ENCODE measurements at regions not wholly inside any gene's neighbourhood (a gene's known extent, or its start where the extent isn't known, plus 50 kb on each side); places are given as distances from the start of the nearest gene placed in this dataset.

GRCh38 chr3:105223815-105224214 is 142.9 kb upstream of the ALCAM start:
- intact Hi-C loops (cut with micrococcal nuclease): no loop called here
- Mint-ChIP-seq H3K27ac (no peak overlapping the region), H3K36me3 (ENCODE audit: low read depth) (no peaks in the 10 kb centered on the region), H3K9me3 (peaks cover 6% of the 10 kb centered on the region), H3K4me1 (ENCODE audit: low read depth) (no peaks in the 10 kb centered on the region), H3K27me3 (no peaks in the 10 kb centered on the region), H3K4me3 (no peak overlapping the region)

GRCh38 chr3:105228696-105229095 is 138.0 kb upstream of the ALCAM start:
- Mint-ChIP-seq H3K4me1 (ENCODE audit: low read depth) (peaks cover 5% of the 10 kb centered on the region), H3K27me3 (no peaks in the 10 kb centered on the region), H3K4me3 (no peak overlapping the region), H3K9me3 (peaks cover 10% of the 10 kb centered on the region), H3K36me3 (ENCODE audit: low read depth) (no peaks in the 10 kb centered on the region), H3K27ac (no peak overlapping the region)
- intact Hi-C loops (cut with micrococcal nuclease): no loop called here

GRCh38 chr3:105232553-105232952 is 134.2 kb upstream of the ALCAM start:
- H3K4me1 Mint-ChIP-seq (ENCODE audit: low read depth): peaks cover 10% of the 10 kb centered on the region
- peaks cover 2% of the 10 kb centered on the region for H3K27me3 Mint-ChIP-seq
- H3K4me3 Mint-ChIP-seq: no peak overlapping the region
- intact Hi-C loops (cut with micrococcal nuclease): no loop called here
- H3K27ac Mint-ChIP-seq: no peak overlapping the region
- H3K36me3 Mint-ChIP-seq (ENCODE audit: low read depth): no peaks in the 10 kb centered on the region
- H3K9me3 Mint-ChIP-seq: peaks cover 10% of the 10 kb centered on the region

- peaks cover 2% of the 10 kb centered on the region for H3K27me3 Mint-ChIP-seq
- no peak overlapping the region for H3K4me3 Mint-ChIP-seq
- H3K27ac Mint-ChIP-seq: no peak overlapping the region
- peaks cover 10% of the 10 kb centered on the region for H3K9me3 Mint-ChIP-seq
- no peaks in the 10 kb centered on the region for H3K36me3 Mint-ChIP-seq (ENCODE audit: low read depth)
- intact Hi-C loops (cut with micrococcal nuclease): no loop called here
- peaks cover 10% of the 10 kb centered on the region for H3K4me1 Mint-ChIP-seq (ENCODE audit: low read depth)
Observed at GRCh38 chr3:105233010-105233409, 133.7 kb upstream of the ALCAM start.

- Mint-ChIP-seq H3K27me3 (peaks cover 2% of the 10 kb centered on the region), H3K27ac (no peak overlapping the region), H3K4me1 (ENCODE audit: low read depth) (peaks cover 10% of the 10 kb centered on the region), H3K4me3 (no peak overlapping the region), H3K36me3 (ENCODE audit: low read depth) (no peaks in the 10 kb centered on the region), H3K9me3 (no peaks in the 10 kb centered on the region)
- intact Hi-C loops (cut with micrococcal nuclease): no loop called here
Observed at GRCh38 chr3:105235221-105235620, 131.5 kb upstream of the ALCAM start.

- Mint-ChIP-seq H3K36me3 (ENCODE audit: low read depth) (no peaks in the 10 kb centered on the region), H3K27ac (no peak overlapping the region), H3K4me3 (no peak overlapping the region), H3K9me3 (peaks cover 4% of the 10 kb centered on the region), H3K27me3 (peaks cover 2% of the 10 kb centered on the region), H3K4me1 (ENCODE audit: low read depth) (peaks cover 10% of the 10 kb centered on the region)
- intact Hi-C loops (cut with micrococcal nuclease): no loop called here
Observed at GRCh38 chr3:105235785-105236184, 130.9 kb upstream of the ALCAM start.

GRCh38 chr3:105238367-105238766 is 128.3 kb upstream of the ALCAM start:
- peaks cover 9% of the 10 kb centered on the region for H3K9me3 Mint-ChIP-seq
- no peak overlapping the region for H3K4me3 Mint-ChIP-seq
- peaks cover 10% of the 10 kb centered on the region for H3K4me1 Mint-ChIP-seq (ENCODE audit: low read depth)
- intact Hi-C loops (cut with micrococcal nuclease): no loop called here
- H3K27ac Mint-ChIP-seq: no peak overlapping the region
- H3K27me3 Mint-ChIP-seq: peaks cover 2% of the 10 kb centered on the region
- no peaks in the 10 kb centered on the region for H3K36me3 Mint-ChIP-seq (ENCODE audit: low read depth)

- Mint-ChIP-seq H3K27me3 (no peaks in the 10 kb centered on the region), H3K4me1 (ENCODE audit: low read depth) (peaks cover 5% of the 10 kb centered on the region), H3K4me3 (no peak overlapping the region), H3K27ac (no peak overlapping the region), H3K36me3 (ENCODE audit: low read depth) (no peaks in the 10 kb centered on the region), H3K9me3 (peaks cover 9% of the 10 kb centered on the region)
- intact Hi-C loops (cut with micrococcal nuclease): no loop called here
Observed at GRCh38 chr3:105243076-105243475, 123.6 kb upstream of the ALCAM start.

GRCh38 chr3:105246536-105246935 is 120.2 kb upstream of the ALCAM start:
- Mint-ChIP-seq H3K27ac (no peak overlapping the region), H3K36me3 (ENCODE audit: low read depth) (no peaks in the 10 kb centered on the region), H3K9me3 (peaks cover 16% of the 10 kb centered on the region), H3K27me3 (no peaks in the 10 kb centered on the region), H3K4me1 (ENCODE audit: low read depth) (peaks cover 5% of the 10 kb centered on the region), H3K4me3 (no peak overlapping the region)
- intact Hi-C loops (cut with micrococcal nuclease): no loop called here

- H3K4me3 Mint-ChIP-seq: no peak overlapping the region
- H3K27ac Mint-ChIP-seq: no peak overlapping the region
- no peaks in the 10 kb centered on the region for H3K27me3 Mint-ChIP-seq
Observed at GRCh38 chr3:105253225-105253624, 113.5 kb upstream of the ALCAM start.

GRCh38 chr3:105254154-105254553 is 112.6 kb upstream of the ALCAM start:
- H3K4me3 Mint-ChIP-seq: no peak overlapping the region
- peaks cover 19% of the 10 kb centered on the region for H3K9me3 Mint-ChIP-seq
- intact Hi-C loops (cut with micrococcal nuclease): no loop called here
- no peaks in the 10 kb centered on the region for H3K4me1 Mint-ChIP-seq (ENCODE audit: low read depth)
- H3K27me3 Mint-ChIP-seq: no peaks in the 10 kb centered on the region
- no peak overlapping the region for H3K27ac Mint-ChIP-seq
- H3K36me3 Mint-ChIP-seq (ENCODE audit: low read depth): no peaks in the 10 kb centered on the region

More at GRCh38 chr3:105253225-105253624, 113.5 kb upstream of the ALCAM start:
- H3K36me3 Mint-ChIP-seq (ENCODE audit: low read depth): no peaks in the 10 kb centered on the region
- intact Hi-C loops (cut with micrococcal nuclease): no loop called here
- peaks cover 19% of the 10 kb centered on the region for H3K9me3 Mint-ChIP-seq
- no peaks in the 10 kb centered on the region for H3K4me1 Mint-ChIP-seq (ENCODE audit: low read depth)

GRCh38 chr3:105255350-105255749 is 111.4 kb upstream of the ALCAM start:
- intact Hi-C loops (cut with micrococcal nuclease): no loop called here
- Mint-ChIP-seq H3K4me3 (no peak overlapping the region), H3K36me3 (ENCODE audit: low read depth) (no peaks in the 10 kb centered on the region), H3K4me1 (ENCODE audit: low read depth) (no peaks in the 10 kb centered on the region), H3K27ac (no peak overlapping the region), H3K27me3 (no peaks in the 10 kb centered on the region), H3K9me3 (peaks cover 15% of the 10 kb centered on the region)

GRCh38 chr3:105259496-105259895 is 107.2 kb upstream of the ALCAM start:
- H3K27me3 Mint-ChIP-seq: no peaks in the 10 kb centered on the region
- no peaks in the 10 kb centered on the region for H3K36me3 Mint-ChIP-seq (ENCODE audit: low read depth)
- no peak overlapping the region for H3K4me3 Mint-ChIP-seq
- no peak overlapping the region for H3K27ac Mint-ChIP-seq
- intact Hi-C loops (cut with micrococcal nuclease): no loop called here
- peaks cover 9% of the 10 kb centered on the region for H3K9me3 Mint-ChIP-seq
- H3K4me1 Mint-ChIP-seq (ENCODE audit: low read depth): no peaks in the 10 kb centered on the region

GRCh38 chr3:105260385-105260784 is 106.3 kb upstream of the ALCAM start:
- H3K9me3 Mint-ChIP-seq: peaks cover 9% of the 10 kb centered on the region
- H3K4me3 Mint-ChIP-seq: no peak overlapping the region
- no peaks in the 10 kb centered on the region for H3K36me3 Mint-ChIP-seq (ENCODE audit: low read depth)
- intact Hi-C loops (cut with micrococcal nuclease): loop anchor here (1.0 kb wide), 1 partner anchor 9 kb away; no protein-coding TSS in a partner anchor
- no peaks in the 10 kb centered on the region for H3K27me3 Mint-ChIP-seq
- H3K4me1 Mint-ChIP-seq (ENCODE audit: low read depth): no peaks in the 10 kb centered on the region
- H3K27ac Mint-ChIP-seq: no peak overlapping the region

- no peak overlapping the region for H3K27ac Mint-ChIP-seq
- H3K4me3 Mint-ChIP-seq: no peak overlapping the region
- intact Hi-C loops (cut with micrococcal nuclease): no loop called here
- H3K4me1 Mint-ChIP-seq (ENCODE audit: low read depth): no peaks in the 10 kb centered on the region
- no peaks in the 10 kb centered on the region for H3K36me3 Mint-ChIP-seq (ENCODE audit: low read depth)
- H3K27me3 Mint-ChIP-seq: peaks cover 1% of the 10 kb centered on the region
- H3K9me3 Mint-ChIP-seq: no peaks in the 10 kb centered on the region
Observed at GRCh38 chr3:105274536-105274935, 92.2 kb upstream of the ALCAM start.

Data from dendritic cell treated with granulocyte-macrophage colony-stimulating factor and Interleukin-4, amounts not matched to agents 40 ng/mL and 50 ng/mL, for 4 days (primary cell).